HT-29 (cell line): ENCODE measurements at regions not wholly inside any gene's neighbourhood (a gene's known extent, or its start where the extent isn't known, plus 50 kb on each side); places are given as distances from the start of the nearest gene placed in this dataset.
"Not testable (repeated sequence)": the region's sequence is repeated elsewhere in the genome, so short reads cannot be mapped to it uniquely, and the experiment has no call there.

Experiments used
- DNase-seq: peaks from one replicate; pipeline ENCODE4 v3.0.0-alpha.2; 2015; ENCODE audit warnings: low spot score

DNA sequence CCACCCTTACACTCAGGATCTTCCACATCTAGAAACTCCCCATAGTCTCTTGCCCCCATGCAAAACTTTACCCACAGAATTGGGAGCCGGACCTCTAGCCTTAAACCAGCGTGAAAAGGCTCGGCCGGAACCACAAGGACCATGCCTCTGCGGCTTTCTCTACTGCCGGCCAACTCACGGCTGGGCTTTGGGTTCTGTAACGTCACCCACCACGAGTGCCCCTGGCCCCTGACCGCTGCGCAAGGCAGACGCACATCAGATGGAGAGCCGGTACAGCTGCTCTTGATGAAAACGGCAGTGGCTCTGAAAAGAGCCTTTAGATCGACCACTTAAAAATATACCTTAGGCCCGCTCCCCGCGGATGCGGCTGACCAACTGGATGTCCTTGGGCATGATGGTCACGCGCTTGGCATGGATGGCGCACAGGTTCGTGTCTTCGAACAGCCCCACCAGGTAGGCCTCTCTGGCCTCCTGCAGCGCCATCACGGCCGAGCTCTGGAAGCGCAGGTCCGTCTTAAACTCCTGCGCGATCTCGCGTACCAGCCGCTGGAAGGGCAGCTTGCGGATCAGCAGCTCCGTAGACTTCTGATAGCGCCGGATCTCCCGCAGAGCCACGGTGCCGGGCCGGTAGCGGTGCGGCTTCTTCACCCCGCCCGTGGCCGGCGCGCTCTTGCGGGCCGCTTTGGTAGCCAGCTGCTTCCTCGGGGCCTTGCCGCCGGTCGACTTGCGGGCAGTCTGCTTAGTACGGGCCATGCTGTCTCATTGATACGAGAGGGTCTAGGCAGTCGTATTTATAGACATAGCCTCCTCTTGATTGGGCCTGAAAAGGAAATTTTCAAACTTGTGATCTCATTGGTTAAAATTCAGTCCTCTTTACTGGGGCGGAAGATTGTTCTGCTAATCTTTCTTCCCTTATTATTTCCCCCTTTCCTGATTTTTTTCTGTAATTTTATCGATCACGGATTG lies 66.3 kb downstream of the FAM72C start:
- DNase-seq: not testable (repeated sequence)

DNA sequence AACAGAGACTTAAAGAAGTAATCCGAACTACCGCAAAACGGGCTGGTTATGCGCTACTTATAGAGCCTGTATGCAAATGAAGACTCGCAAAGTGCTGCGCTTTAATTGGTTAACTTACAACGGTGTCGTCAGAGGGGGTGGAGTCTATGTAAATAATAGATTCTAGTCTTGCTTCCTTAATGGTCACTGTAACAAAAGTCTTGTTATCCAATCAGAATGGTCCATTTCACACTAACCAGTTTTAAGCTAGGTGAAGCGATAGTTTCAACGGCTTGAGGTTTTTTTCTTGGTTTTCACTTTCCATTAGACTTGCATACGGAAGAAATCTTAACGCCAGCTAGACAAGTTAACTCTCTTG lies 67.2 kb downstream of the FAM72C start:
- not testable (repeated sequence) for DNase-seq

DNA sequence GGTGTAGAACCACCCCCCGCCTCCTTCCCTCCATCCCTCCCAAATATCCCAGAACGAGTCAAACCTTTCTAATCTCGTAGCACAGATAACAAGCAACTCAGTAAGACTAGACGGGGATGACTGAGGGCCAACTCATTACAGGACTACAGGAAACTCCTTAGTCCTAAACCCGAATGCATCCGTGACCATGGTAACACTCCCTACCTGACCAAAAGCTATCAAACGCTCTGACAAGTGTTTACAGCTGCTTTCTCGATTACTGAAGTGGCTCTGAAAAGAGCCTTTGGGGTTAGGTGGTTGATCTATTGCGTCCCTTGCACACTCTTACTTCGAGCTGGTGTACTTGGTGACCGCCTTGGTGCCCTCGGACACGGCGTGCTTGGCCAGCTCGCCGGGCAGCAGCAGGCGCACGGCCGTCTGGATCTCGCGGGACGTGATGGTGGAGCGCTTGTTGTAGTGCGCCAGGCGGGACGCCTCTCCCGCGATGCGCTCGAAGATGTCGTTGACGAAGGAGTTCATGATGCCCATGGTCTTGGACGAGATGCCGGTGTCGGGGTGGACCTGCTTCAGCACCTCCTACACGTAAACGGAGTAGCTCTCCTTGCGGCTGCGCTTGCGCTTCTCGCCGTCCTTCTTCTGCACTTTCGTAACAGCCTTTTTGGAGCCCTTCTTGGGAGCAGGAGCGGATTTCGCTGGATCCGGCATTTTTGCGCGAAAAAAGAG lies 67.7 kb downstream of the FAM72C start:
- DNase-seq: not testable (repeated sequence)

DNA sequence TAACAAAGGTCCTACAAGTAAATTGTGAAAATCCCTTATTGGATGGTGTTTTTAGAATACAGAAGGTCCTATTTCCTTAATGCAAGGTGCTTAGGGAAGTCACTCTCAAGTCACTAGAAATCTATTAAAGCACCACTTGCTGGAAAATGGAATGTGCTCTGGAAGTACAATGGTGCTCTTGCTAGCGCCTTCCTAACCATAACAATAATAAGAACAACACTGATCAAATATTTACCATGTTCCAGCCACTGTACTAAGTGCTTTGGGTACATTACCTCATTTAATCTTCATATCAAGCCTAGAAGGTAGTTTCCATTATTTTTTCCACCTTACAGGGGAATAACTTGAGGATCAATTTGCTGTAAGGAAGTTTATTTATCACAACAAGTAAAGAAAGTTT lies 75.4 kb downstream of the FAM72C start:
- not testable (repeated sequence) for DNase-seq

GRCh38 chr1:143884932-143885574 lies 86.7 kb downstream of the FAM72C start:
- peak; percentile 0 for DNase-seq

GRCh38 chr1:143884532-143884931 lies 87.3 kb downstream of the FAM72C start:
- DNase-seq: not testable (repeated sequence)

DNA sequence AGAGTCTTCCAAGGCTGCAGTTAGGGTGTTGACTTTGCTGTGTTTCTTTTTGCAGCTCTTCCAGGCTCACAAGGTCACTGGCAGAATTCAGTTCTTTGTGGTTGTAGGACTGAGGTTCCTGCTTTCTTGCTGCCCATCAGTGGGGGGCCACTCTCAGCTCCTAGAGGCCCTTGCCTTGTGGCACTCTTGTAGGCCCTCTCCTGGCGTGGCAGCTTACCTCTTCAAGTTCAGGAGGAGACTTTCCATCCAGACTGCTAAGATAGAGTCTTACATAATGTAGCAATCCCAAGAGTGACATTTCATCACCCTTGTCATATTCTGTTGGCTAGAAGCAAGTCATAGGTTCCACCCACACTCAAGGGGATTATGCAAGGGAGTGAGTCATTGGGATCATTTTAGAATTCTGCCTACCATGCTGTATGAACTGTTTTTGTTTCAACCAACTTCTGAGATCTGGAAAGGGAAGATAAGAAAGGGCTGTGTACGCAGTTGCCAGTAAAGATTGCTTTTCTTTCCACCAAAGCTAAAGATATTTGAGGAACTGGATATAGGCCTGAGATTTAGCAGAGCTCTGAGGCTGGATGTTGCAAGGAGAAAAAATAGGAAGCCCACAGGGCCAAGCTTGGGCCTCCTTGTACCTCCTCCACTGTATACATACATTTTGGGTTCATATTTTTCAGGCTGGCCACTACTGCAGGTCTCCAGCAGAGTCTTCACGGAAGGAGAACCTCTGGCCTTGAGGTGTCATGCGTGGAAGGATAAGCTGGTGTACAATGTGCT lies 91.8 kb downstream of the FAM72C start:
- not testable (repeated sequence) for DNase-seq

- not testable (repeated sequence) for DNase-seq
These were observed 95.8 kb downstream of the FAM72C start for GRCh38 chr1:143875947-143876346.

- DNase-seq: not testable (repeated sequence)
These were observed 97.2 kb downstream of the FAM72C start for GRCh38 chr1:143874625-143875024.

DNA sequence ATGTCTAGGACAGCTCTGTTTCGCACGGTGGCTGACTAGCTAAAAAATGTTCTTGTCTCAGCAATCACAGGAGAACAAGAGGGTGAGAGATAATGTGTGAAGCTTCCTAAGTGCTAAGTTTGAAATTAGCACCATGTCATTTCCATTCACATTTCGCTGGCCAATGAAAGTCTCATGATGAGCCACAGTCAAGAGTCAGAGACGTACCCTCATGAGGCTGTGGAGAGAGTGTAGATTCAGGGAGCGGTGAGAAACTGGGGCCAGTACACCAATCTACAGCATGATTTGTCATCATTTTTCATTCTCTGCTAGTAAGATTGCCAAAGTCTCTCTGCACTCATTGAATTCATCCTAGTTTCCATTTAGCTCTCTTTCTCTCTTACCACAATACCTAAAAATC lies 98.1 kb downstream of the FAM72C start:
- not testable (repeated sequence) for DNase-seq

DNA sequence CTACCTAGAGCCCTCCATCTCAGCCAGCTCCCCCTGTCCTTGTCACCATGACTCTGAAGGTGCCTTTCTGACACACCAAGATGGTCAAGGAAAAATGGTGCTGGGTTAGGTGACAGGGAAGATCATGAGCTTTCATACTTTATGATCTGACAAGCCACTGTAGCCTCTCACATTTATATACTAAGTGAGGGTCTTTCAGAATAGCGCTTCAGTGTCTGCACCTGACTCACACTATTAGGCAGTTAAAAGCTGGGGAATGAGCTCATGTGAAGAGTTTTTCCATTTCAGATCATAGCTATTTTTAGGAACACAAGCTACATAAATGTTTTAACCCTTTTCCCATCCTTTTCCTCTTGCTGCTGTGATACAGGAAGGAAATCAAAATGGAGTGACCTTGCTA lies 101.4 kb downstream of the FAM72C start:
- not testable (repeated sequence) for DNase-seq

DNA sequence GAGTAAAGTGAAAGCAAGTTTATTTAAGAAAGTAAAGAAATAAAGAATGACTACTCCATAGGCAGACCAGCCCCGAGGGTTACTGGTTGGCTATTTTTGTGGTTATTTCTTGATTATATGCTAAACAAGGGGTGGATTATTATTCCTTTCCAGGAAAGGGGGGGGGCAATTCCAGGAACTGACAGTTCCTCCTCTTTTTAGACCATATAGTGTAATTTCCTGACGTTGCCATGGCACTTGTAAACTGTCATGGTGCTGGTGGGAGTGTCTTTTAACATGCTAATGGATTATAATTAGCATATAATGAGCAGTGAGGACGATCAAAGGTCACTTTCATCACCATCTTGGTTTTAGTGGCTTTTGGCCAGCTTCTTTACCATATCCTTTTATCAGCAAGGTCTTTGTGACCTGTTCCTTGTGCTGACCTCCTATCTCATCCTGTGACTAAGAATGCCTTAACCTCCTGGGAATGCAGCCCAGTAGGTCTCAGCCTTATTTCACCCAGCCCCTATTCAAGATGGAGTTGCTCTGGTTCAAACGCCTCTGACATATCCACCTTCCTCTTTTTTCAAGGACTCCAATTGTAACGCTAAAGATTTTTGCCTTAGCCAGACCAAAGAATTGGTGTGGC lies 104.1 kb downstream of the FAM72C start:
- not testable (repeated sequence) for DNase-seq

DNA sequence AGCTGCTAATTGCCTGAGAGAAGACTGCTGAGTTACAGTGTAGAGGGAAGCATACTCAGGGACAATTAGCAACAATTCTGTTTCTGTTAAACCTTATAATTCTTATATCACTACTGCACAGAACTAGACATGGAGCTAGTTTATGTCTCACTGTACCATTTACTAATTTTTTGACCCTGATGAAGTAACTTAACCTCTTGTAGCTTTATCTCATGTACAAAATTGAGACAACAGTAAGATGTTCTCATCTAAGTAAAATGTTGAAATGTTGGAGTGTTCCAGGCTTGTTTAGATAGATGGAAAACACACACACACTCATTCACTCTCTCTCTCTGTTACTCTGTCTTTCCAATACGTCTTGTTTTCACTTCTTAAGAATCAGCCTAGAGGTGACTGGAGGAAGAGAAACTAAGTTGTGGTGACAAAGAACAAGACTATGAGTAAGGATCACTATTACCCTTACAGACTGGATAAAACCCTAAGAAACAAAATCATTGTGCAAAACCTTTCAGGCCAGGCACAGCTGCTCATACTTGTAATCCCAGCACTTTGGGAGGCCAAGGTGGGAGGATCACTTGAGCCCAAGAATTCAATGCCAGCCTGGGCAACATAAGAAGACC lies 107.8 kb downstream of the FAM72C start:
- DNase-seq: not testable (repeated sequence)

- not testable (repeated sequence) for DNase-seq
These were observed 109.1 kb downstream of the FAM72C start for GRCh38 chr1:143862722-143863121.

GRCh38 chr1:143861306-143861705 lies 110.5 kb downstream of the FAM72C start:
- DNase-seq: not testable (repeated sequence)

GRCh38 chr1:143855867-143856266 lies 115.9 kb downstream of the FAM72C start:
- not testable (repeated sequence) for DNase-seq

GRCh38 chr1:143854069-143854468 lies 117.7 kb downstream of the FAM72C start:
- not testable (repeated sequence) for DNase-seq

- not testable (repeated sequence) for DNase-seq
These were observed 121.1 kb downstream of the FAM72C start for GRCh38 chr1:143850637-143851036.

- DNase-seq: not testable (repeated sequence)
These were observed 122.9 kb downstream of the FAM72C start for GRCh38 chr1:143848859-143849258.

- not testable (repeated sequence) for DNase-seq
These were observed 126.6 kb downstream of the FAM72C start for GRCh38 chr1:143845193-143845592.
